ENCODE measurements at regions not wholly inside any gene's neighbourhood (a gene's known extent, or its start where the extent isn't known, plus 50 kb on each side); places are given as distances from the start of the nearest gene placed in this dataset.

DNA sequence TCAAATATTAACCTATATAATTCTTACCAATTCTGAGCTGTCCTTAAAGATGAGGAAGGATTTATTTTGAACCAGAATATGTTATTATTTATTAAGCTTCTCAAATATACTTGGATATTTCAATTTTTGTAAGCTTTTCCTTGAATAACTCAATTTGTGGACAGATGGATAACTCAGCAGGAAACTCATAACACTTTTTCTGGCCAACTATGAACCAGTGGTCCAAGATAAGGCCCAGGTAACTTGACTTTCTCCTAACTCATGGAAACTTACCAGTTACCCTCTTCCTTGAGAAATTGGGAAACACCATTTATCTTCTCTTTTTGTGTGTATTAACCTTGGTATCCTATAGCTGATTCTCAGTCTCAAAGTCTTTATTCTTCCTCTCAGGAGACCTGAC lies 427.5 kb upstream of the SYNCRIP start:
- TF ChIP-seq EZH2 (IDR thresholded peaks at IDR 0.05; ENCODE audit: borderline replicate concordance, insufficient read depth, low read depth, low read length, poor library complexity, severe bottlenecking), result no peak
- TF ChIP-seq, protein P1, sequence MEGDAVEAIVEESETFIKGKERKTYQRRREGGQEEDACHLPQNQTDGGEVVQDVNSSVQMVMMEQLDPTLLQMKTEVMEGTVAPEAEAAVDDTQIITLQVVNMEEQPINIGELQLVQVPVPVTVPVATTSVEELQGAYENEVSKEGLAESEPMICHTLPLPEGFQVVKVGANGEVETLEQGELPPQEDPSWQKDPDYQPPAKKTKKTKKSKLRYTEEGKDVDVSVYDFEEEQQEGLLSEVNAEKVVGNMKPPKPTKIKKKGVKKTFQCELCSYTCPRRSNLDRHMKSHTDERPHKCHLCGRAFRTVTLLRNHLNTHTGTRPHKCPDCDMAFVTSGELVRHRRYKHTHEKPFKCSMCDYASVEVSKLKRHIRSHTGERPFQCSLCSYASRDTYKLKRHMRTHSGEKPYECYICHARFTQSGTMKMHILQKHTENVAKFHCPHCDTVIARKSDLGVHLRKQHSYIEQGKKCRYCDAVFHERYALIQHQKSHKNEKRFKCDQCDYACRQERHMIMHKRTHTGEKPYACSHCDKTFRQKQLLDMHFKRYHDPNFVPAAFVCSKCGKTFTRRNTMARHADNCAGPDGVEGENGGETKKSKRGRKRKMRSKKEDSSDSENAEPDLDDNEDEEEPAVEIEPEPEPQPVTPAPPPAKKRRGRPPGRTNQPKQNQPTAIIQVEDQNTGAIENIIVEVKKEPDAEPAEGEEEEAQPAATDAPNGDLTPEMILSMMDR (IDR thresholded peaks at IDR 0.05), result no peak
